ENCODE measurements at regions not wholly inside any gene's neighbourhood (a gene's known extent, or its start where the extent isn't known, plus 50 kb on each side); places are given as distances from the start of the nearest gene placed in this dataset.

- no peaks in the 10 kb centered on the region for H3K9me3 ChIP-seq (ENCODE audit: low read depth)
- no peaks in the 10 kb centered on the region for H4K20me1 ChIP-seq (ENCODE audit: insufficient read depth, poor library complexity, severe bottlenecking)
- WGBS (ENCODE audit: low lambda C conversion rate, missing lambda C conversion rate), result 21% methylated on average over 2 of the region's 2 CpGs
- no peaks in the 10 kb centered on the region for H3K79me2 ChIP-seq
- no peak overlapping the region for H3K4me2 ChIP-seq
- no peak for DNase-seq (ENCODE audit: low spot score)
- no peak overlapping the region for H3K4me3 ChIP-seq
- H2AFZ ChIP-seq, result no peak overlapping the region
- H3K36me3 ChIP-seq (replicated peaks; ENCODE audit: insufficient read depth, low read depth), result no peaks in the 10 kb centered on the region
- no peaks in the 10 kb centered on the region for H3K9me2 ChIP-seq (replicated peaks; ENCODE audit: insufficient read depth)
- H3K27me3 ChIP-seq, result no peaks in the 10 kb centered on the region
- H3K4me1 ChIP-seq (ENCODE audit: insufficient read depth), result no peaks in the 10 kb centered on the region
- H3K27ac ChIP-seq, result no peak overlapping the region
- TF ChIP-seq EZH2 (IDR thresholded peaks at IDR 0.05; ENCODE audit: borderline replicate concordance) (no peak), EZH2phosphoT487 (IDR thresholded peaks at IDR 0.05; ENCODE audit: low read depth, severe bottlenecking, unreplicated experiment) (no peak), CTCF (IDR thresholded peaks at IDR 0.05; ENCODE audit: poor library complexity) (no peak)
These were observed 414.2 kb downstream of the TAF11L14 start for GRCh38 chr5:18048449-18048848.

GRCh38 chr5:18050345-18050744, 416.1 kb downstream of the TAF11L14 start:
- no peaks in the 10 kb centered on the region for H3K79me2 ChIP-seq
- no peaks in the 10 kb centered on the region for H4K20me1 ChIP-seq (ENCODE audit: insufficient read depth, poor library complexity, severe bottlenecking)
- H2AFZ ChIP-seq, result no peak overlapping the region
- TF ChIP-seq EZH2 (IDR thresholded peaks at IDR 0.05; ENCODE audit: borderline replicate concordance) (no peak), CTCF (IDR thresholded peaks at IDR 0.05; ENCODE audit: poor library complexity) (no peak), EZH2phosphoT487 (IDR thresholded peaks at IDR 0.05; ENCODE audit: low read depth, severe bottlenecking, unreplicated experiment) (no peak)
- WGBS (ENCODE audit: low lambda C conversion rate, missing lambda C conversion rate), result 76% methylated on average over 1 of the region's 1 CpG
- DNase-seq (ENCODE audit: low spot score), result no peak
- H3K27me3 ChIP-seq, result no peaks in the 10 kb centered on the region
- no peaks in the 10 kb centered on the region for H3K4me1 ChIP-seq (ENCODE audit: insufficient read depth)
- H3K36me3 ChIP-seq (replicated peaks; ENCODE audit: insufficient read depth, low read depth), result no peaks in the 10 kb centered on the region
- H3K9me3 ChIP-seq (ENCODE audit: low read depth), result no peaks in the 10 kb centered on the region
- H3K4me3 ChIP-seq, result no peak overlapping the region
- H3K9me2 ChIP-seq (replicated peaks; ENCODE audit: insufficient read depth), result no peaks in the 10 kb centered on the region
- no peak overlapping the region for H3K27ac ChIP-seq
- H3K4me2 ChIP-seq, result no peak overlapping the region

- H3K4me1 ChIP-seq (ENCODE audit: insufficient read depth), result no peaks in the 10 kb centered on the region
- WGBS (ENCODE audit: low lambda C conversion rate, missing lambda C conversion rate), result 59% methylated on average over 4 of the region's 4 CpGs
- no peaks in the 10 kb centered on the region for H3K27me3 ChIP-seq
- no peak overlapping the region for H2AFZ ChIP-seq
- no peak for TF ChIP-seq CTCF (IDR thresholded peaks at IDR 0.05; ENCODE audit: poor library complexity)
- no peak for TF ChIP-seq EZH2 (IDR thresholded peaks at IDR 0.05; ENCODE audit: borderline replicate concordance)
- no peak for TF ChIP-seq EZH2phosphoT487 (IDR thresholded peaks at IDR 0.05; ENCODE audit: low read depth, severe bottlenecking, unreplicated experiment)
- H3K27ac ChIP-seq, result no peak overlapping the region
- H3K36me3 ChIP-seq (replicated peaks; ENCODE audit: insufficient read depth, low read depth), result no peaks in the 10 kb centered on the region
- no peaks in the 10 kb centered on the region for H3K9me2 ChIP-seq (replicated peaks; ENCODE audit: insufficient read depth)
- H3K4me3 ChIP-seq, result no peak overlapping the region
- H4K20me1 ChIP-seq (ENCODE audit: insufficient read depth, poor library complexity, severe bottlenecking), result no peaks in the 10 kb centered on the region
- DNase-seq (ENCODE audit: low spot score), result no peak
- no peak overlapping the region for H3K4me2 ChIP-seq
- no peaks in the 10 kb centered on the region for H3K9me3 ChIP-seq (ENCODE audit: low read depth)
- no peaks in the 10 kb centered on the region for H3K79me2 ChIP-seq
These were observed 416.5 kb downstream of the TAF11L14 start for GRCh38 chr5:18050776-18051175.

- 56% methylated on average over 1 of the region's 1 CpG for WGBS (ENCODE audit: low lambda C conversion rate, missing lambda C conversion rate)
- H4K20me1 ChIP-seq (ENCODE audit: insufficient read depth, poor library complexity, severe bottlenecking), result no peaks in the 10 kb centered on the region
- no peak overlapping the region for H2AFZ ChIP-seq
- H3K4me1 ChIP-seq (ENCODE audit: insufficient read depth), result no peaks in the 10 kb centered on the region
- no peak for TF ChIP-seq CTCF (IDR thresholded peaks at IDR 0.05; ENCODE audit: poor library complexity)
- no peak for TF ChIP-seq EZH2phosphoT487 (IDR thresholded peaks at IDR 0.05; ENCODE audit: low read depth, severe bottlenecking, unreplicated experiment)
- TF ChIP-seq EZH2 (IDR thresholded peaks at IDR 0.05; ENCODE audit: borderline replicate concordance), result no peak
- H3K9me3 ChIP-seq (ENCODE audit: low read depth), result no peaks in the 10 kb centered on the region
- H3K36me3 ChIP-seq (replicated peaks; ENCODE audit: insufficient read depth, low read depth), result no peaks in the 10 kb centered on the region
- no peaks in the 10 kb centered on the region for H3K79me2 ChIP-seq
- no peak overlapping the region for H3K4me2 ChIP-seq
- no peak overlapping the region for H3K4me3 ChIP-seq
- H3K27ac ChIP-seq, result no peak overlapping the region
- no peak for DNase-seq (ENCODE audit: low spot score)
- H3K27me3 ChIP-seq, result no peaks in the 10 kb centered on the region
- H3K9me2 ChIP-seq (replicated peaks; ENCODE audit: insufficient read depth), result no peaks in the 10 kb centered on the region
These were observed 417.7 kb downstream of the TAF11L14 start for GRCh38 chr5:18051953-18052352.
